K562 (cell line): ENCODE measurements at regions not wholly inside any gene's neighbourhood (a gene's known extent, or its start where the extent isn't known, plus 50 kb on each side); places are given as distances from the start of the nearest gene placed in this dataset.

Source experiments
- ATAC-seq: fragments of 200-7000 bp; cut with Tn5 transposase; 3 replicates; pipeline ENCODE4 v1.9.1; 2020; ENCODE audit warnings: moderate library complexity
- BruUV-seq: library from RNA; stranded (reverse); fragments of 400-500 nt; replicated peaks from 2 replicates; lab custom pipeline; 2021; lab: Mats Ljungman, UMichigan
- CTCF ChIA-PET: fragments of 300-600 bp; formaldehyde crosslinking; extraction: SDS; loops from one replicate; lab custom pipeline; 2021; ENCODE audit warnings: low intra/inter-chr PET ratio; lab: Yijun Ruan, JAX
- POLR2A ChIA-PET: fragments of 300-600, 350-650 bp; sonication (Branson Sonifier 250); formaldehyde crosslinking; extraction: SDS; loops from one replicate; lab custom pipeline; 2021; ENCODE audit warnings: antibody characterized with exemption, inconsistent platforms; lab: Yijun Ruan, JAX
- DNase-seq, 4 experiments: peaks; one replicate each; pipeline versions ENCODE4 v3.0.0 to v3.0.0-alpha.2; 2011 to 2018; ENCODE audit warnings: low spot score in 3 of 4, mixed read lengths in 3 of 4; ENCODE audit errors: extremely low read depth in 1 of 4
- FAIRE-seq: peaks from 2 replicates; lab custom pipeline; 2011; peaks lifted over from hg19 to GRCh38; lab: Jason Lieb, UNC
- H2AFZ ChIP-seq: 2 replicates; pipeline ENCODE4 v1.6.0; 2011; ENCODE audit warnings: low read depth, low read length, control low read depth, inconsistent platforms
- H3K27ac ChIP-seq: fragments of 200-600 bp; 3 replicates; pipeline ENCODE4 v1.8.0; 2011; ENCODE audit warnings: low read depth, mild to moderate bottlenecking, control low read depth, inconsistent platforms, low read length, moderate library complexity, mixed read lengths; ENCODE audit errors: extremely low read depth
- H3K27me3 ChIP-seq, 2 experiments: fragments of 300-600 bp in 1 of 2; 2 replicates in 1 of 2; 3 replicates in 1 of 2; pipeline versions ENCODE4 v1.6.0 to v1.8.0; 2011; ENCODE audit warnings: inconsistent platforms in 2 of 2, low read length in 2 of 2, mild to moderate bottlenecking in 1 of 2, mixed read lengths in 1 of 2, moderate library complexity in 1 of 2; ENCODE audit not compliant: control insufficient read depth in 2 of 2, insufficient read depth in 2 of 2
- H3K36me3 ChIP-seq: fragments of 300-600 bp; 3 replicates; pipeline ENCODE4 v1.8.0; 2011; ENCODE audit warnings: mild to moderate bottlenecking, low read length, inconsistent platforms; ENCODE audit not compliant: control insufficient read depth, insufficient read depth
- H3K4me1 ChIP-seq, 2 experiments: fragments of 200-600 bp in 1 of 2; replicated peaks in 1 of 2; 2 replicates in 1 of 2; 3 replicates in 1 of 2; pipeline versions ENCODE4 v1.5.1 to v1.8.0; 2011; ENCODE audit warnings: inconsistent platforms in 2 of 2, low read length in 2 of 2, mild to moderate bottlenecking in 1 of 2, mixed read lengths in 1 of 2, moderate library complexity in 1 of 2; ENCODE audit not compliant: control insufficient read depth in 2 of 2, insufficient read depth in 2 of 2
- H3K4me2 ChIP-seq: 2 replicates; pipeline ENCODE4 v1.6.1; 2011; ENCODE audit warnings: low read length, control low read depth, inconsistent platforms, mixed read lengths; ENCODE audit not compliant: insufficient read depth
- H3K4me3 ChIP-seq: fragments of 200-600 bp; sonication (generic), shearing (Covaris generic); 2 replicates; pipeline ENCODE4 v1.5.1; 2016; ENCODE audit warnings: control low read depth, inconsistent platforms
- H3K79me2 ChIP-seq: fragments of 200-600 bp; 3 replicates; pipeline ENCODE4 v1.8.0; 2011; ENCODE audit warnings: low read length, inconsistent platforms; ENCODE audit not compliant: control insufficient read depth, insufficient read depth
- H3K9ac ChIP-seq, 2 experiments: 2 replicates each; pipeline versions ENCODE4 v1.6.0 to v1.6.1; 2011; ENCODE audit warnings: low read depth in 2 of 2, low read length in 2 of 2, control low read depth in 1 of 2, inconsistent platforms in 1 of 2, mild to moderate bottlenecking in 1 of 2, mixed read lengths in 1 of 2; ENCODE audit not compliant: insufficient read depth in 1 of 2
- H3K9me1 ChIP-seq: one replicate; pipeline ENCODE4 v1.6.0; 2011; ENCODE audit warnings: inconsistent platforms, mild to moderate bottlenecking, low read length, moderate library complexity; ENCODE audit not compliant: control insufficient read depth, insufficient read depth
- H3K9me3 ChIP-seq: replicated peaks from 2 replicates; pipeline ENCODE4 v1.5.1; 2011; ENCODE audit warnings: low read depth, low read length, inconsistent platforms; ENCODE audit not compliant: control insufficient read depth, insufficient read depth
- H4K20me1 ChIP-seq: replicated peaks from 2 replicates; pipeline ENCODE4 v1.6.1; 2011; ENCODE audit warnings: low read length, inconsistent platforms, mixed read lengths; ENCODE audit not compliant: control insufficient read depth, insufficient read depth
- BRD4 ChIP-seq: fragments of 200-600 bp; sonication (generic); IDR thresholded peaks from 2 replicates; pipeline ENCODE4 v1.6.1; 2017; ENCODE audit warnings: inconsistent platforms
- PHB2 ChIP-seq: fragments of 450-650 bp; IDR thresholded peaks from 2 replicates; pipeline ENCODE4 v1.6.1; 2017; ENCODE audit warnings: low read depth
- RCOR1 ChIP-seq, 2 experiments: IDR thresholded peaks; 2 replicates each; pipeline ENCODE4 v1.6.1; 2012; ENCODE audit warnings: low read depth in 2 of 2, low read length in 2 of 2, borderline replicate concordance in 1 of 2, improper control_type of control experiment in 1 of 2
- SAP30 ChIP-seq: fragments of 200-600 bp; sonication (generic); IDR thresholded peaks from 2 replicates; pipeline ENCODE4 v1.6.1; 2012; ENCODE audit warnings: borderline replicate concordance, low read depth, mild to moderate bottlenecking, moderate library complexity, low read length, control low read depth, inconsistent platforms; ENCODE audit not compliant: insufficient read depth, poor library complexity, severe bottlenecking
- SRSF7 ChIP-seq: fragments of 200-400 bp; formaldehyde crosslinking; optimal IDR thresholded peaks from 2 replicates; pipeline ENCODE3; 2017; ENCODE audit warnings: mild to moderate bottlenecking, low read depth, low read length
- SRSF9 ChIP-seq: fragments of 200-400 bp; formaldehyde crosslinking; IDR thresholded peaks from 2 replicates; pipeline ENCODE4 v1.6.1; 2017; ENCODE audit warnings: low read depth, low read length, borderline replicate concordance
- TRIM24 ChIP-seq, 2 experiments: fragments of 450-650 bp; IDR thresholded peaks; 2 replicates each; pipeline ENCODE4 v1.6.1; 2016
- ZBED1 ChIP-seq: IDR thresholded peaks from 2 replicates; pipeline ENCODE4 v1.6.1; 2014
- ZNF589 ChIP-seq: fragments of 200-800 bp; sonication (Bioruptor generic); IDR thresholded peaks from 2 replicates; pipeline ENCODE4 v1.6.1; 2016; ENCODE audit warnings: low read depth, missing genetic modification characterization, missing compliant biosample characterization
- WGBS: fragments of 100-300 bp; shearing (Covaris generic); methylation state at CpG from one replicate; pipeline ENCODE4 v1.1.6; 2016; ENCODE audit warnings: low coverage, mixed read lengths; ENCODE audit not compliant: insufficient coverage; ENCODE audit errors: missing lambda C conversion rate; 5-methylcytosine and 5-hydroxymethylcytosine counted together
- in situ Hi-C: fragments of 300-500 bp; cut with MboI; formaldehyde crosslinking; loops from 4 replicates; pipeline ENCODE4 v1.15.0; 2018; ENCODE audit warnings: inconsistent platforms, mixed read lengths
- intact Hi-C: fragments of 100-400 bp; cut with micrococcal nuclease; formaldehyde crosslinking; loops from 2 replicates; pipeline ENCODE4 v1.14.2; 2022
- TF ChIP-seq, protein P1 (sequence below), 2 experiments: fragments of 250-450 bp in 1 of 2; fragments of 450-650 bp in 1 of 2; sonication (Bioruptor Pico) in 1 of 2; IDR thresholded peaks; 2 replicates each; pipeline versions ENCODE4 v1.6.1 to v1.8.0; 2016 to 2021; ENCODE audit warnings: mild to moderate bottlenecking in 2 of 2, moderate library complexity in 2 of 2, missing compliant biosample characterization in 1 of 2, missing genetic modification characterization in 1 of 2
- TF ChIP-seq, protein P2 (sequence below), 2 experiments: fragments of 450-650 bp; conservative IDR thresholded peaks; 2 replicates each; pipeline ENCODE4 v1.6.1; 2017; ENCODE audit warnings: mild to moderate bottlenecking in 2 of 2, moderate library complexity in 2 of 2

DNA sequence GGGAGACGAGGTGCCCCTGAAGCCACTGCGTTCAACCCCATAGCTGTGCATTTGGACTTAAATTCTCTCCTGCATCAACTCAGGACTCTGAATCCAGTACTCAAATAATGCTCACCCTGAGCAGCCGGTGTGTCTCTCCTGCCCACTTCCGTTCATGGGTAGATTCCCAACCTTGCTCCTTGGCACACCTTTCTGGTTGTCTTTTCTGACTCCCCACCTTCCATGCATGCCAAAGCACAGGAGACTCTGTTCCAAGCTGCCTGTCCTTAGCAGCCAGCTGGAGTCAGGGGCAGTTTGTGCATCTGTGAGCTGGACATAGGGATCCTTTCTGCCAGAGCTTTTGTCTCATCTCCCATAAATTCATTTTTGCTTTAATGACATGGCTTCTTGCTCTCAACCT is 1242.5 kb downstream of the TBC1D22A start:
- H3K4me1 ChIP-seq, result no peaks in the 10 kb centered on the region
- H3K4me2 ChIP-seq, result no peak overlapping the region
- peaks cover 0 to 5% of the 10 kb centered on the region in 2 experiments; a peak in 1 of 5 replicates for H3K27me3 ChIP-seq
- ChIA-PET POLR2A (interaction anchor here (1.2 kb wide), 1 partner anchor 9 kb away, joined by 3 read pairs; no protein-coding TSS in a partner anchor), CTCF (no interaction called here)
- BruUV-seq, result no TSS peak
- WGBS, result 0% methylated on average over 1 of the region's 4 CpGs
- intact Hi-C loops (no loop called here), in situ Hi-C loops (no loop called here)
- H3K9ac ChIP-seq, result no peak overlapping the region
- no peak for TF ChIP-seq ZNF589
- TF ChIP-seq BRD4, result no peak
- no peak for TF ChIP-seq SRSF7
- no peak for TF ChIP-seq PHB2
- TF ChIP-seq ZBED1, result no peak
- no peak for TF ChIP-seq RCOR1 (IDR thresholded peaks at IDR 0.05; ENCODE audit: borderline replicate concordance in 1 of 2, low read depth in 2 of 2, low read length in 2 of 2)
- TF ChIP-seq, protein P1, sequence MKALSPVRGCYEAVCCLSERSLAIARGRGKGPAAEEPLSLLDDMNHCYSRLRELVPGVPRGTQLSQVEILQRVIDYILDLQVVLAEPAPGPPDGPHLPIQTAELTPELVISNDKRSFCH (CRISPR knock-in tag; IDR thresholded peaks at IDR 0.05), result no peak
- TF ChIP-seq, protein P1 (tag; IDR thresholded peaks at IDR 0.05), result no peak
- TF ChIP-seq SRSF9, result no peak
- no peak for TF ChIP-seq SAP30
- TF ChIP-seq, protein P2, sequence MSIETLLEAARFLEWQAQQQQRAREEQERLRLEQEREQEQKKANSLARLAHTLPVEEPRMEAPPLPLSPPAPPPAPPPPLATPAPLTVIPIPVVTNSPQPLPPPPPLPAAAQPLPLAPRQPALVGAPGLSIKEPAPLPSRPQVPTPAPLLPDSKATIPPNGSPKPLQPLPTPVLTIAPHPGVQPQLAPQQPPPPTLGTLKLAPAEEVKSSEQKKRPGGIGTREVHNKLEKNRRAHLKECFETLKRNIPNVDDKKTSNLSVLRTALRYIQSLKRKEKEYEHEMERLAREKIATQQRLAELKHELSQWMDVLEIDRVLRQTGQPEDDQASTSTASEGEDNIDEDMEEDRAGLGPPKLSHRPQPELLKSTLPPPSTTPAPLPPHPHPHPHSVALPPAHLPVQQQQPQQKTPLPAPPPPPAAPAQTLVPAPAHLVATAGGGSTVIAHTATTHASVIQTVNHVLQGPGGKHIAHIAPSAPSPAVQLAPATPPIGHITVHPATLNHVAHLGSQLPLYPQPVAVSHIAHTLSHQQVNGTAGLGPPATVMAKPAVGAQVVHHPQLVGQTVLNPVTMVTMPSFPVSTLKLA (conservative IDR thresholded peaks at IDR 0.05), result no peak
- TF ChIP-seq TRIM24 (IDR thresholded peaks at IDR 0.05), result no peak
- DNase-seq (no peak), FAIRE-seq (no peak), ATAC-seq (no peak)
- no peaks in the 10 kb centered on the region for H3K79me2 ChIP-seq
- no peak overlapping the region for H2AFZ ChIP-seq
- H3K4me3 ChIP-seq, result no peak overlapping the region
- H3K9me3 ChIP-seq, result no peaks in the 10 kb centered on the region
- no peak overlapping the region for H3K27ac ChIP-seq
- H3K9me1 ChIP-seq, result no peaks in the 10 kb centered on the region
- H3K36me3 ChIP-seq, result no peaks in the 10 kb centered on the region
- H4K20me1 ChIP-seq, result no peaks in the 10 kb centered on the region
